HepG2 (cell line): ENCODE measurements at regions not wholly inside any gene's neighbourhood (a gene's known extent, or its start where the extent isn't known, plus 50 kb on each side); places are given as distances from the start of the nearest gene placed in this dataset.

ENCODE experiments used
- ATAC-seq: fragments of 200-7000 bp; cut with Tn5 transposase; 3 replicates; pipeline ENCODE4 v1.9.1; 2020; ENCODE audit warnings: mild to moderate bottlenecking, moderate library complexity
- BruUV-seq: library from RNA; stranded (reverse); fragments of 400-500 nt; replicated peaks from 2 replicates; lab custom pipeline; 2021; lab: Mats Ljungman, UMichigan
- CTCF ChIA-PET: fragments of 300-600 bp; formaldehyde crosslinking; extraction: SDS; loops from one replicate; lab custom pipeline; 2021; ENCODE audit warnings: low total read pairs, inconsistent platforms, low intra/inter-chr PET ratio; lab: Yijun Ruan, JAX
- POLR2A ChIA-PET: fragments of 350-600 bp; sonication (Branson Sonifier 250); formaldehyde crosslinking; loops from one replicate; lab custom pipeline; 2020; ENCODE audit warnings: antibody characterized with exemption, inconsistent platforms; lab: Yijun Ruan, JAX
- DNase-seq: peaks from one replicate; pipeline ENCODE4 v3.0.0-alpha.2; 2015; ENCODE audit warnings: low spot score
- FAIRE-seq: peaks from 3 replicates; lab custom pipeline; 2011; peaks lifted over from hg19 to GRCh38; lab: Jason Lieb, UNC
- H2AFZ ChIP-seq: one replicate; pipeline ENCODE4 v1.6.1; 2011; ENCODE audit warnings: low read length, inconsistent platforms
- H3K27ac ChIP-seq: fragments of 300-600 bp; 3 replicates; pipeline ENCODE4 v1.8.0; 2011; ENCODE audit warnings: mixed run types, mild to moderate bottlenecking, mixed read lengths, low read length, inconsistent platforms; ENCODE audit not compliant: insufficient read depth; ENCODE audit errors: extremely low read length
- H3K27me3 ChIP-seq, 2 experiments: fragments of 200-600 bp in 1 of 2; 2 replicates in 1 of 2; 3 replicates in 1 of 2; pipeline versions ENCODE4 v1.6.0 to v1.8.0; 2011; ENCODE audit warnings: low read length in 2 of 2, mild to moderate bottlenecking in 2 of 2, moderate library complexity in 2 of 2, inconsistent platforms in 1 of 2; ENCODE audit not compliant: insufficient read depth in 2 of 2, control insufficient read depth in 1 of 2
- H3K36me3 ChIP-seq, 2 experiments: fragments of 200-600 bp in 1 of 2; replicated peaks in 1 of 2; 2 replicates in 1 of 2; 3 replicates in 1 of 2; pipeline versions ENCODE4 v1.5.1 to v1.8.0; 2011; ENCODE audit warnings: low read length in 2 of 2, inconsistent platforms in 1 of 2; ENCODE audit not compliant: insufficient read depth in 2 of 2, control insufficient read depth in 1 of 2
- H3K4me1 ChIP-seq: 2 replicates; pipeline ENCODE4 v1.5.1; 2012; ENCODE audit warnings: low read length, inconsistent platforms; ENCODE audit not compliant: insufficient read depth
- H3K4me2 ChIP-seq: 2 replicates; pipeline ENCODE4 v1.6.0; 2011; ENCODE audit warnings: low read depth, low read length, inconsistent platforms
- H3K4me3 ChIP-seq, 3 experiments: fragments of 200-600 bp in 1 of 3; sonication (generic), shearing (Covaris generic) in 1 of 3; replicated peaks in 1 of 3; 2 replicates each; pipeline ENCODE4 v1.5.1; 2011 to 2016; ENCODE audit warnings: low read length in 3 of 3, inconsistent platforms in 2 of 3, low read depth in 2 of 3, mild to moderate bottlenecking in 2 of 3, control low read depth in 1 of 3, mixed read lengths in 1 of 3; ENCODE audit not compliant: insufficient read depth in 1 of 3
- H3K79me2 ChIP-seq: one replicate; pipeline ENCODE4 v1.6.1; 2011; ENCODE audit warnings: low read length, inconsistent platforms; ENCODE audit not compliant: insufficient read depth
- H3K9ac ChIP-seq: 2 replicates; pipeline ENCODE4 v1.6.0; 2011; ENCODE audit warnings: mild to moderate bottlenecking, low read depth, low read length, inconsistent platforms; ENCODE audit not compliant: insufficient read depth
- H3K9me3 ChIP-seq: 2 replicates; pipeline ENCODE4 v1.5.1; 2012; ENCODE audit warnings: mild to moderate bottlenecking, low read length
- H4K20me1 ChIP-seq: 2 replicates; pipeline ENCODE4 v1.6.0; 2011; ENCODE audit warnings: inconsistent platforms, mild to moderate bottlenecking, low read length, moderate library complexity; ENCODE audit not compliant: insufficient read depth
- JUN ChIP-seq: sonication (generic); formaldehyde crosslinking; IDR thresholded peaks from 2 replicates; pipeline ENCODE4 v1.4.0; 2020; ENCODE audit warnings: mild to moderate bottlenecking, missing genetic modification reagents
- POLR2A ChIP-seq, 2 experiments: IDR thresholded peaks; 2 replicates each; pipeline ENCODE4 v1.6.1; 2011; ENCODE audit warnings: low read depth in 2 of 2, low read length in 2 of 2, mild to moderate bottlenecking in 1 of 2, moderate library complexity in 1 of 2; ENCODE audit not compliant: insufficient read depth in 1 of 2
- RNF219 ChIP-seq: sonication (generic); formaldehyde crosslinking; IDR thresholded peaks from 2 replicates; pipeline ENCODE4 v1.5.0; 2020; ENCODE audit warnings: mild to moderate bottlenecking, missing genetic modification reagents
- SETDB1 ChIP-seq: sonication (generic); formaldehyde crosslinking; IDR thresholded peaks from 2 replicates; pipeline ENCODE4 v1.5.1; 2020; ENCODE audit warnings: missing genetic modification reagents, mild to moderate bottlenecking, borderline replicate concordance
- SIN3A ChIP-seq: IDR thresholded peaks from 2 replicates; pipeline ENCODE4 v1.6.1; 2011; ENCODE audit warnings: low read depth, mild to moderate bottlenecking, control low read depth, low read length, borderline replicate concordance
- ZFP1 ChIP-seq: IDR thresholded peaks from 2 replicates; pipeline ENCODE4 v1.6.1; 2016
- ZNF10 ChIP-seq: sonication (generic); formaldehyde crosslinking; IDR thresholded peaks from 2 replicates; pipeline ENCODE4 v1.4.0; 2020; ENCODE audit warnings: mild to moderate bottlenecking, low read depth, missing genetic modification reagents, borderline replicate concordance
- ZNF224 ChIP-seq: sonication (generic); formaldehyde crosslinking; IDR thresholded peaks from 2 replicates; pipeline ENCODE4 v1.5.0; 2020; ENCODE audit warnings: mild to moderate bottlenecking, missing genetic modification reagents
- ZNF572 ChIP-seq: sonication (generic); formaldehyde crosslinking; IDR thresholded peaks from 2 replicates; pipeline ENCODE4 v1.5.1; 2020; ENCODE audit warnings: mild to moderate bottlenecking, missing genetic modification reagents
- WGBS: methylation state at CpG from one replicate; pipeline ENCODE4 v1.1.6; 2017; ENCODE audit warnings: low lambda C conversion rate; 5-methylcytosine and 5-hydroxymethylcytosine counted together
- in situ Hi-C: cut with HindIII; loops from 2 replicates; pipeline ENCODE4 v1.10.0; 2017; ENCODE audit warnings: low pct_unique_long_range_greater_than_20kb; ENCODE audit not compliant: extremely low pct_ligation_motif_present
- intact Hi-C: fragments of 100-400 bp; cut with micrococcal nuclease; formaldehyde crosslinking; loops from one replicate; pipeline ENCODE4 v1.10.0; 2022; ENCODE audit not compliant: unreplicated experiment
- TF ChIP-seq, protein P1 (sequence below): sonication (generic); formaldehyde crosslinking; IDR thresholded peaks from 2 replicates; pipeline ENCODE4 v1.8.0; 2022; ENCODE audit warnings: mild to moderate bottlenecking, missing genetic modification reagents, borderline replicate concordance
- TF ChIP-seq, protein P2 (sequence below): sonication (generic); formaldehyde crosslinking; IDR thresholded peaks from 2 replicates; pipeline ENCODE4 v1.9.0; 2021; ENCODE audit warnings: missing genetic modification reagents, borderline replicate concordance

DNA sequence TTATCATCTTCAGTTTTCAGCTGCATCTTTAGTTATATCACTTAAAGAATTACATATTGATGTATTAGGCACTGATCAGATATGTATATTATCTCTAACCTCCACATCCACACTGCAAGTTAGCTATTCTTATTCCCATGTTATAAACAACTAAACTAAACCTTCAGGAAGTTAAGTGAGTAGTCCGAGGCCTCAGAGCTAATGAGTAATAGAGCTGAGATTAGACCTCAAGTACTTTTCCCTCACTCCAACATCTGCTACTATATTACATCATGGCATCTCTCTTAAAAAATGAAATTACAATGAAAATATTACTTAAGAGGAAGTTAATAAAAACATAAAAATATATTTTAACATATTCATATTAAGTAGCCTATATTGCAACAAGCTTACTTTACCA, 183.6 kb upstream of the MAP2 start:
- in situ Hi-C loops: no loop called here
- FAIRE-seq (no peak), ATAC-seq (no peak), DNase-seq (no peak)
- Histone ChIP-seq H3K4me3 (no peak overlapping the region), H3K27me3 (no peaks in the 10 kb centered on the region), H3K27ac (no peak overlapping the region), H3K36me3 (no peaks in the 10 kb centered on the region), H3K4me1 (no peaks in the 10 kb centered on the region), H3K4me2 (no peak overlapping the region), H4K20me1 (no peaks in the 10 kb centered on the region), H3K9ac (no peak overlapping the region), H2AFZ (no peak overlapping the region), H3K9me3 (peaks cover 4% of the 10 kb centered on the region; the same call in 1 of the 2 replicates), H3K79me2 (no peaks in the 10 kb centered on the region)
- TF ChIP-seq ZNF224 (CRISPR knock-in tag) (no peak), ZNF10 (no peak), RNF219 (CRISPR knock-in tag) (no peak), JUN (CRISPR knock-in tag) (no peak), SETDB1 (CRISPR knock-in tag) (no peak), ZNF572 (CRISPR knock-in tag) (no peak), SIN3A (no peak), POLR2A (IDR thresholded peaks at IDR 0.05; ENCODE audit: insufficient read depth in 1 of 2, low read depth in 2 of 2, low read length in 2 of 2) (no peak), ZFP1 (CRISPR knock-in tag) (no peak)
- TF ChIP-seq, protein P1, sequence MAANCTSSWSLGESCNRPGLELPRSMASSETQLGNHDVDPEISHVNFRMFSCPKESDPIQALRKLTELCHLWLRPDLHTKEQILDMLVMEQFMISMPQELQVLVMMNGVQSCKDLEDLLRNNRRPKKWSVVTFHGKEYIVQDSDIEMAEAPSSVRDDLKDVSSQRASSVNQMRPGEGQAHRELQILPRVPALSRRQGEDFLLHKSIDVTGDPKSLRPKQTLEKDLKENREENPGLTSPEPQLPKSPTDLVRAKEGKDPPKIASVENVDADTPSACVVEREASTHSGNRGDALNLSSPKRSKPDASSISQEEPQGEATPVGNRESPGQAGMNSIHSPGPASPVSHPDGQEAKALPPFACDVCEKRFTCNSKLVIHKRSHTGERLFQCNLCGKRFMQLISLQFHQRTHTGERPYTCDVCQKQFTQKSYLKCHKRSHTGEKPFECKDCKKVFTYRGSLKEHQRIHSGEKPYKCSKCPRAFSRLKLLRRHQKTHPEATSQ (CRISPR knock-in tag): no peak
- TF ChIP-seq, protein P2, sequence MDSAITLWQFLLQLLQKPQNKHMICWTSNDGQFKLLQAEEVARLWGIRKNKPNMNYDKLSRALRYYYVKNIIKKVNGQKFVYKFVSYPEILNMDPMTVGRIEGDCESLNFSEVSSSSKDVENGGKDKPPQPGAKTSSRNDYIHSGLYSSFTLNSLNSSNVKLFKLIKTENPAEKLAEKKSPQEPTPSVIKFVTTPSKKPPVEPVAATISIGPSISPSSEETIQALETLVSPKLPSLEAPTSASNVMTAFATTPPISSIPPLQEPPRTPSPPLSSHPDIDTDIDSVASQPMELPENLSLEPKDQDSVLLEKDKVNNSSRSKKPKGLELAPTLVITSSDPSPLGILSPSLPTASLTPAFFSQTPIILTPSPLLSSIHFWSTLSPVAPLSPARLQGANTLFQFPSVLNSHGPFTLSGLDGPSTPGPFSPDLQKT (CRISPR knock-in tag): no peak
- intact Hi-C loops: no loop called here
- CTCF ChIA-PET: no interaction called here
- 0% methylated on average over 1 of the region's 1 CpG for WGBS
- no TSS peak for BruUV-seq
- POLR2A ChIA-PET: no interaction called here
